HG03135 (cell line): ENCODE measurements at regions not wholly inside any gene's neighbourhood (a gene's known extent, or its start where the extent isn't known, plus 50 kb on each side); places are given as distances from the start of the nearest gene placed in this dataset.

Experiments
- ATAC-seq: cut with Tn5 transposase; IDR thresholded peaks from one replicate; pipeline ENCODE4 v1.9.1; 2021; ENCODE audit warnings: mild to moderate bottlenecking, moderate library complexity; ENCODE audit not compliant: unreplicated experiment

DNA sequence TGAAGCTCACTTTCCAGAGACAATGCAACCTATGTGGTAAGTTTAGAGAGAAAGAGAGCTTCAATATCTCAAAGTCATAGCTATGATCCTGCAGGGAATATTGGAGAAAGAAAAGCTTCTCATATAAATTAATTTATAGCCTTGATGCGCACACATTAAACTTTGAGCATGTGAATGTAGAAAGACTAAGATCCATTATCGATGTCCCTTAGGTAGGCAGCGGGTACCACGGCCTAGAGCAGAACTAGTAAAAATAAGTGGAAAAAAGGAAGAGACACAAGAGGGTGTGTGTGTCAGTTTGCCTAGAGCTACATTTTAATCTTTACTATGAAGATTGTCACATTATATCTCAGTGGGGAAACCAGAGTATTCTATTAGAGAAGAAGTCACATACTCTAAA, 685.6 kb downstream of the AMY1C start:
- ATAC-seq: no peak

DNA sequence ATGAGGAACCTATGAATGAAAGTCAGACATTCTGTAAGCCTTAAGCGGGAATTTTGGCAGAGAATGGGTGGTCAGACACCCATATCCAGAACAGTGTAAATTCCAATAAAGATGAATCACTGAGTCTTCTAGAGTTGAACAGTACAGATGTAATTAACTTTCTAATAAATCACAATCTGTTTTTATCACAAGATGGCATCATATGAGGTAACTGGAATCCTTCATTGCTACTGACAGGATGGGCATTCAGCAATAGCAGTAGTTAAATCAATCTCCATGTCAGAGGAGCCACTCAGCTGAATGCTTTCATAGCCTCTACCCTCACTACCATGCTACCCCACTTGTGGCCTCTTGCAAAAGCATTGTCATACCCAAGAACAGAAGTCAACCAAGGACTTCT, 690.3 kb downstream of the AMY1C start:
- ATAC-seq: no peak

DNA sequence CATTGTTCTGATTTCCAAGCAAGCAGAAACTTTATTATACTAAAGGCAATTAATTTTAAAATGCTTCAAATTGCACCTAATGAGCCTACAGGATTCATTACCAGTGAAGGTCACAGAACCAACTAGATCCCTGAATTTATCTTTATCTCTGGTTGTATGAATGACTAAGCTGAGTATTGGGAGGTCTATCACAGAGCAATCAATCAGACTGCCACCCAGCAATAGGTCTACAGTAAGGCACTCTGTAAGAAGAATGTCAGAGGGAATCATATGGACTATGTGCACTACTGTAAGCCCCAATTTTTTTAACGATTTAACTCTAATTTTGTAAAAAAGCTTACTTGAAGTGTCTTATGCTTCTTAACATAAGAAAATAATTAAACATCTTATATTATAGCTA, 707.0 kb downstream of the AMY1C start:
- no peak for ATAC-seq

DNA sequence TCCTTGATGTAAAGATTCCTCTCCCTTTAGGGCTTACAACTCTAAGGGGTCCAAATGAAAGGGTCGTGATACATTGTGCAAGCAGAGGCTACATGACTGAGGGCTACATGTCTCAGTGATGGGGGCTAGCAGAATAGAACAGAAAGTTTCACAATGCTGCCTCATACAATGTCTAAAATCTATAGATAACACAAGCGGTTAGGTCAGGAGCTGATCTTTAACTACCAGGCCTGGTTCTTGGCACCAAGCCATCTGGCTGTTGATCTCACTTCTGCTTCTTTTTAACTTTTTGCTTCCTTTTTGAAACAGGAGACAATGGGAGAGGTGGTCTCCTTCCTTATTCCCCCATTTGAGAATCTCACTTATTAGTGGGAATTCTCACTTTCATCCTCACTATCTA, 710.2 kb downstream of the AMY1C start:
- no peak for ATAC-seq

DNA sequence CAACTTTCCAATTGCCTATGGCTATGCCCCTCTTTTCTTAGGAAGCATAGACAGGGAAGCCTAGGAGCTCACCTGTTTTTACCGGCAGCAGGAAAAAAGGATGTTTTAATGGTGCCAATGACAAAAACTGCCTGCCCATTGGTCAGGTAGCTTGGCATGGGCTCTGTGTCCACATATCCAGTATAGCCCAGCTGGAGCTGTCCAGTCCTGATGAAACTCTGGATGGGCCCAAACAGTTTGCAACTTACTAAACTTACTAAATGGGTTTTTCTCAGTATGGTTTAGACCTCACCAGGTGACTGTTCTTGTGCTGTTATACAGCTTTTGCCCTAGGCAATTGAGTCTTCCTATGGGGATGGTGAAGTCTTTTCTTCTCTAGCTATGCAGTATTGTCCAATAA, 711.2 kb downstream of the AMY1C start:
- ATAC-seq: no peak

DNA sequence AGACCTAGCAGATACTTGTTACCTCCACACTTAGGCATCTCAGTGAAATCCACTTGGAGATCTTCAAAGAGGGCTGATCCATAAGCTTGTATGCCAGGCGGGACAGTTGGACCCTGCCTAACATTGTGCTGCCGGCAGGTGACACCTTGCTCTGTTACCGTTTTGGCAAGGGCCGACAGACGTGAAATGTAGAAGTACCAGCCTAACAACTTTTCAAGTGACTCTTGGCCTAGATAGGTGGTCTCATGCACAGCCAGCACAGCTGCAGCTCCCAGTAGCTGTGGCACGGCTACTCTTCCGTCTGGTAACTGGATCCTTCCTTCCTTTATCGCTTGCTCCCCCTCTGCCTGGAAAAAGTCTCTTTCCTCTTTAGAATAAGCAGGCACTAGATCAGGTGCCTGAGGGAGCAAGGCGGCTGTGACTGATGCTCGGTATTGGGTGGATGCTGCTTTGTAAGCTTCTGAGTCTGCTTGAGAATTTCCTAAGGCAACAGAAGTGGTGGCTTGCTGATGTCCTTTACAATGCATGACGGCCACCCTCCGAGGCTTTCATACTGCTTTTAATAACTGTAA, 713.5 kb downstream of the AMY1C start:
- ATAC-seq: no peak

DNA sequence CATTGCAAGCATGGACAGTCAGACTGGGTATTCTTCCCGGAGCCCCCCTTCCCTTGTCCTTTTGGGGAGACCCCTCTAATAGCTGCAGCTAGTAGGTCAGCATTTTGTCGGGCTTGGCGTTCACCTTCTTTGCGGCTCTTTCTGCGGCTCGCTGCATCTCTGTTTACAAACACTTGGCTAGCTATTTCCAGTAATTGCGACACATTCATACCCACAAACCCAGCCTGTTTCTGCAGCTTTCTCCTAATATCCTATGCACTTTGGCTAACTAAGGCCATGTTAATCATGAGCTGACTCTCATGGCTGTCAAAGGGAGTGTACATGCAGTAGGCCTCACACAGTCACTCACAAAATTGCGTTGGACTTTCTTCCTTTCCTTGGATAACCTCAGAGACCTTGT, 716.4 kb downstream of the AMY1C start:
- ATAC-seq: no peak

DNA sequence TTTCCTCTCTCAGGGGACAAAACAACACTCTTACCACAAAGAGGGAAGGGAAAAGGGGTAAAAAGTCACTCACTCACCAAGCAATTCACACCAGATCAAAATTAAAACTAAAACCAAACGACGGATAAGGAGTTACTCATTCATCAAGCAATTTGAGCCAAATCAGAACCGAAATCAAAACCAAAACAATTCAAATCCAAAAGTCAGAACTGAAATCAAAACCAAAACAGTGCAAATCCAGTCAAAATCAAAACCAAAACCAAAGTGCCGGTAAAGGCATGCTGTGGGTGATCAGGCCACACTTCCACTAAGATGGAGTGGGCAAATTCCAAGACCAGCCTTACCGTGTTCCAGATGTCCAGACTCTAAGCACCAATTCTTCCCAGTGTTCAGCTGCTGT, 717.9 kb downstream of the AMY1C start:
- peak; percentile 58 for ATAC-seq

DNA sequence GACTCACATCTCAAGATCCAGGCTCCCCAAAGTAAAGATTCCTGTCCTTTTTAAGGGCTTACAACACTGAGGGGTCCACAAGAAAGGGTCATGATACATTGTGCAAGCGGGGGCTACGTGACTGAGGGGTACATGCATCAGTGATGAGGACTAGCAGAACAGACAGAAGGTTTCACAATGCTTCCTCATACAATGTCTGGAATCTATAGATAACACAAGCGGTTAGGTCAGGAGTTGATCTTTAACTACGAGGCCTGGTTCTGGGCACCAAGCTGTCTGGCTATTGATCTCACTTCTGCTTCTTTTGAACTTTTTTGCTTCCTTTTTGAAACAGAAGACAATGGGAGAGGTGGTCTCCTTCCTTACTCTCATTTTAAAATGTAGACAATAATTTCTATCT, 718.6 kb downstream of the AMY1C start:
- ATAC-seq: peak; percentile 57

DNA sequence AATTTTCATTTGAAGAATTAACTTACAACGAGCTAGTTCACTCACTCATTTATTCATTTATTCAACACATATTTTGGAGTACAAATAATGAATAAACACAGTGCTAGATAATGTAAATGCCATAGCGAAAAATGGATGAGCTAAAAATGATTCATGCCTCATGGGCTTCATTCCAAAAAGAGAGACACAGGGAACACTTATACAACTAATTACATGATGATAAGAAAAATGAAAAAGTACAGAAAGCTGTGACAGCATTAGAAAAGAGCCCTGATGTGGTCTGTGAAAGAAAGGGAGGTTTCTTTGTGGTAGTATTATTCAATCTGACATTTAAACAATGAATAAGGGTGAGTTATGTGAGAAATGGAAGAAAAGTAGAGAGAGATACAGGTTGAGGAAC, 726.4 kb downstream of the AMY1C start:
- no peak for ATAC-seq

DNA sequence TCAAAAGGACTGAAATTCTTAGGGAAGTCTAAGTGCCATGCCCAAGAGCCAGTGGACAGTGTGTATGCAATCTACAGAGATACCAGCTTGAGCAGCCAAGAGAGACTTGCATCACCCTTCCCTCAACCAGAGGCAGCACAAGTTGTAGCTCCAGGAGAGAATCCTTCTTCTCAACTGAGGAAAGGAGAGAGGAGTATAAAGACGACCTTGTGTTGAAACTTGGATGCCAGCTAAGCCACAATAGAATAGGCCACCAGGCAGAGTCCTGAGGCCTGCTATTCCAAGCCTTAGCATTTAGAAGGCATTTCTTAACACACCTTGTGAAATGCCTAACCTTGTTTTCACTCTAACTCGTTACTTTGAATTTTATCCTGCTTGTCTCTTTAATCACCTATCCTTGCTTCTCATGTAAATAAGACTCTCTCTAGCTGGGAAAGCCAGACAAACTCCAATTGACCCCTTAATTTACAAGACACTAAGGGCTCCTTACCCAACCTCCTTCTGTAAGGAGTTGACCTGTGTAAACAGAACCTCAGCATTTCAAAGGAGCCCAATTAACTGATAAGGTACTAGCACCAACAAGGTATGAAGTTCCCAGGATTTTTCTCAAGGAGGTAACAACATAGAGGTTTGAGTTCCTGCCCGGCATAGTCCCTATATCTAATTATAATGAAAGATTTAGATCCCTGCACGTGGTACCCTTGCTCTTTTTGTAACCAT, 738.8 kb downstream of the AMY1C start:
- no peak for ATAC-seq

DNA sequence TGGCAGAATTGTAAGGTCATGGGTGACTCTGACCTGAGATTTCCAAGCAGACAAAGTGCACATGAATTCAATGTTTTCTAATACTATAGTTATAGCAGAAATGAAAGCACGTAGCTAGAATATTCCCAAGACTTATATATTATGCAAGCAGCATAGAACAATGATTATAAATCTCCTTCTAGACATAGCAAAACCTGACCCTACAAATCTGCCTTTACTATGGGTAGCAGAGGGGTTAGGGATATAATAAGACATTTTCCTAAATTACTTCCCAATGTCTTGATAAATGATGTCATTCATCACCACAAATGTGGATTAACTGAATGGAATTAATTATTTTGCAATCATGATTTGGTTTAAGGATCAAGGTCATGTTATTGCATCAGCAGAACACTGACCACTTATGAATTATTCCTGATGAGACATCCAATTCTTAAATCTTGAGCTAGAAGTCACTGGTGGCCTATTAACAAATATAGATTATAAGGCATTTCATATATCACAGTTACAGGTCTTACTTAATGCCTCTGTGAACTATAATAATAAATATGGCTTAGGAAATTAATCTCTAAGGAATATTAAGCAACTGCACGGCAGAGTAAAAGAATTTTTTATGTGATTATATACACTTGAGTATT, 776.6 kb downstream of the AMY1C start:
- ATAC-seq: no peak

DNA sequence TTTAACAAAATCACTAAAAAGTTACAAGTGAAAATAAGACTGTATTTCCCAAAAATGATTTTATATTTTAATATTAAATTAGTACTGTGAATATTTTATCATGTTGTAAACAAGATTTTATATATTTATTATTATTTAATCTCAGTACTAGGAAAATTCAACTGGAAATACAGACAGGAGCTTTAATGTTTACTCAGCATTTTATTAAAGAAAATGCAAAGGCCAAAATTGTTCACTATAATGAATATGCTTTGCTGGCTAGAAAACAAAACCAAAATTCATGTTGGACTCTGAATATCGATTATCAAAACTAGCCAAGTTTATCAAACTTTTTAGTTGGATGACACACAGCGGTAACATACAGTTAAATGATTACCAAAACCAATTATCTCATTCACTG, 782.3 kb downstream of the AMY1C start:
- no peak for ATAC-seq

DNA sequence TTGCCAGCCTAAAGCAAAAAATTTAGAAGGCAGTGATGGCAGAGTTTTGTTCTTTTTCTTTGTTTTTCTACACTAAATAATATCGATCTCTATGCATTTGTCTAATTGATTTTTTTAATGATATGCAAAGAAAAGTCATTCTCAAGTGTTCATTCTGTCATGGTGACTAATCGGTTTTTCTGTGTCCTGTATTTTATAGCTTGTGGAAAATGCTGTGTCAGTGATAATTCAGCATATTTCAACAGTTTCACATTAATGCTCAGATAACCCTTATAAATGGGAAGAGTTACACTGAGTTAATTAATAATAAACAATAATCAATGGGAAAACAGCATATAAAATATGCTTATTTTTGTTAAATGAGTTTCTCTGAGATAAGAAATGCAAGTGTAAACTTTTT, 824.9 kb downstream of the AMY1C start:
- no peak for ATAC-seq

DNA sequence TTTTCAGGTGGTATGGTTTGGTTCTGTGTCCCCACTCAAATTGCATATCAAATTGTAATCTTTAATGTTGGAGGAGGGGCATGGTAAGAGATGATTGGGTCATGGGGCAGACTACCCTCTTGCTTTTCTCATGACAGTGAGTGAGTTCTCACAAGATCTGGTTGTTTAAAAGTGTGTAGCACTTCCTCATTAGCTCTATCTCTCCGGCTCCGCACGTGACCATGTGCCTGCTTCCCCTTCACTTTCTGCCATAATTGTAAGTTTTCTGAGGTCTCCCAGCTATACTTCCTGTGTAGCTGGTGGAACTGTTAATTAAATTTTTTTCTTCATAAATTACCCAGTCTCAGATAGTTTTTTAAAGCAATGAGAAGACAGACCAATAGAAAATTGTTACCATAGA, 843.2 kb downstream of the AMY1C start:
- ATAC-seq: no peak

DNA sequence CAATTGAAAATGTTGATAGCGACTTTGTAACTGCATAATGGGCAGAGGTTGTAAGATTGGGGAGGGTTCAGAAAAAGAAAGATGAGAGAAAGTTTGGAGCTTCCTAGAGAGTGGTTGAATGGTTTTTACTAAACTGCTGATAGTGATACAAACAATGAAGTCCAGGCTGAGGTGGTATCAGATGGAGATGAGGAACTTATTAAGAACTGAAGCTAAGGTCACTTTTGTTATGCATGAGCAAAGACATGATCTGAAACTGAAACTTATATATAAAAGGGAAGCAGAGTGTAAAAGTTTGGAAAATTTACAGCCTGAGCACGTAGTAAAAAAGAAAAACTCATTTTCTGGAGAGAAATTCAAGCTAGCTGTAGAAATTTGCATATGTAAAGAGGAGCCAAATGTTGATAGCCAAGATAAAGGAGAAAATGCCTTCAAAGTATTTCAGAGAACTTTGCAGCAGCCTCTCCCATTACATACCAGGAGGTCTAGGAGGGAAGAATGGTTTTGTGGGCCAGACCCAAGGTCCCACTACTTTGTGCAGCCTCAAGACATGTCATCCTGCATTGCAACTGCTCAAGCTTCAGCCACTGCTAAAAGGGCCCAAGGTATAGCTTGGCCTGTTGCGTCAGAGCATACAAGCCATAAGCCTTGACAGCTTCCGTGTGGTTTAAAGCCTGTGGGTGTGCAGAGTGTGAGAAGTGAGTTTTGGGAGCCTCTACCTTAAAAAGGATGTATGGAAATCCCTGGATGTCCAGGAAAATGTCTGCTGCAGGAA, 843.9 kb downstream of the AMY1C start:
- no peak for ATAC-seq

DNA sequence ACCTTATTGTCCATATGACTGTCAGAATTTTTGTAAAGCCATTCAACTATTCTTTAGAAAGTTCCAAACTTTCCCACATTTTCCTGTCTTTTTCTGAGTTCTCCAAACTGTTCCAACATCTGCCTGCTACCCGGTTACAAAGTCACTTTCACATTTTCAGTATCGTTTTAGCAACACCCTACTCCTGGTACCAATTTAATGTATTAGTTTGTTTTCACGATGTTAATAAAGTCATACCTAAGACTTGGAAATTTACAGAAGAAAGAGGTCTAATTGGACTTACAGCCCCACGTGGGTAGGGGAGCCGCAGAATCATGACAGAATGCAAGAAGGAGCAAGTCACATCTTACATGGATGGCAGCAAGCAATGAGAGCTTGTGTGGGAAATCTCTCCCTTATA, 867.8 kb downstream of the AMY1C start:
- no peak for ATAC-seq

DNA sequence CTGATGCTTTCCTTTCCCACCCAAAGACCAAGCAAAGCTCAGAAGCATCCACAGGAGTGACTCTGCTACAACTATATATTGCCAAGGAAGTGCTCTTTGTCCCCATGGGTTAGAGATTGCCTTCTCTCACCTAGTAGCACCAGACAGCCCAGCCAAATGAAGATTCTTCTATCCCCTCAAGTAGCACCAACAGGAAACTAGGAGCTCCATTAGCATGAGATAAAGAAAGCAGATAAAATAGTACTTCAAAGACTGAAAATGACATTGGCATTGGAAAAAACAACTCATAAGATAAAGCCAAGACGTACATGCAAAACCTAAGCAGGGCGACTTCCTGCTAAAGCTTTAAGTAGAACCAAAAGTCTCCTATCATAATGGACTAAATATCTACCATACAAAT, 871.5 kb downstream of the AMY1C start:
- ATAC-seq: no peak

DNA sequence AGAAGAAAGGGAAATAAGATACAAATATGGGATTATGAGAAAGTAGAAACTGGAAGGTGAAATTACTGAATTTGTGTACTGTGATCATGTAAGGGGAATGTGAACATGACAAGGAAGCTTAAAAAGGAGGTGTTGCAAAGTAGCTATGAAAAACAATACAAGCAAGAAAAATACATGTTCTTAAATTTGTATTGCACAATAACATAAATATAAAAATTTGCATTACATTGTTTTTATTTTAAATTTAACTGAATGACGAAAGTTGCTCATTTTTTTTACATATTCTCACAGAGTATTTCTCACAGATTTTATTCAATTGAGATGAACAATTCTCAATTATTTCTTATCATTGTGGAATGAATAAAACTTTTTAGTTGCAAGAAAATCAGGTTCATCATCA, 874.8 kb downstream of the AMY1C start:
- no peak for ATAC-seq

DNA sequence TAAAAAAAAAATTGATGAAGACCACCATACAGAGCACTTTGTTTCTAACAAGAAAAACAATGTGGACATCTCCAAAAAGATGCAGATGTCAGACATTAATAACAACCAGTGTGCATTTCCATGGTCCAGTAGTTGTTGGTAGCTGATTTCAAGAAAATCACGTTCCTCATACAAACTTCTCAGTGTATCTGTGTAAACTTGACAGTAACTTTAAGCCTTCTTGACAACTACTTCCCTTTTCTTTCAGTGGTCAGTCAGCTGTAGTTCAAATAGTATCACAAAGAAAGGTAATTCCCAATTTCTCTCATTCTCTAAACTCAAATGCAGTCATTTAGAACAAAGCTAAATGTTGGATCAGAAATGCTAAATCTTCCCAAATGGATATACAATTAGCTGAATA, 879.9 kb downstream of the AMY1C start:
- no peak for ATAC-seq

DNA sequence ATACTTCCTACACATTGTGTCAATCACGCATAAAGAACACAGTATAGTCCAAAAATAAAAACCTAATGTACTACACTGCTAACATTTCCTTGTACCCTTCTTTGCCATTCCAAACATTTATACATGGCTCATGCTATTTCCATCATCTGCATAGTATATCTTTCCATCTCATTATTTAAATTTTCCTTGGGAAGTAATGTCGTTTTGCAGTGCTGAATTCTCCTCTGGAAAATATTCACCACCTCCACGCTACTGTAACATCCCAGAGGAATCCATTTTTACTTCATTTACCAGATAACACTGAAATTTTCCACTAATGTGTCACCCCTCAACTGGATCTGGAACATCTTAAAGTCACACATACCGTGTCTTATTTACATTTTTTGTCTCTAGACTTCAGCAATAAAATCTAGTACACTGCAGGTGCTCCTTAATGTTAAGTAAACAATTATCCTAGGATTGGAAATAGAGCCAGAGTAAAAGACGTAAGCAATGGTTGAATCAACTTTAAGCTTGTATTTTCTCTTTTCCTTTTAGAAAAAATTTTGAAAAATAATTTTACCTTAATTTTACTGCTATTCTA, 881.0 kb downstream of the AMY1C start:
- no peak for ATAC-seq

DNA sequence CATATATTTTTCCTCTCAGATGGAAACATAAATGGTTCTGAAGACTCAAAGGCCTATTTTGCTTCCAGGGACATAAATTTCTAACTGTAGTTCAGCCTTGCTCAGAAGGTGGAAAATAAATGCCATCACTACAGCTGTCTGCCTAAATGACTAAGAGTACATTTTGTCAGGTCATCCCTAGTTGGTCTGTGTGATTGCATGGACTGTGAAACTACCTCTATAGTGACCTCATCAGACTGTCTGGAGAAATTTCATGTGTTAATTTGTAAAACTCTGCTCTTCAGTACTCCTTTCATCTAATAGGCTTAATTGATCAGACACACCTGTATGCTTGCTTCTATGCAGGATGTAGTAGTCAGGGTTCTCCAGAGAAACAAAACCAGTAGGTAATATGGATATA, 886.9 kb downstream of the AMY1C start:
- ATAC-seq: no peak
